GM19025 (cell line): ENCODE measurements at regions not wholly inside any gene's neighbourhood (a gene's known extent, or its start where the extent isn't known, plus 50 kb on each side); places are given as distances from the start of the nearest gene placed in this dataset.
"Not testable (repeated sequence)": the region's sequence is repeated elsewhere in the genome, so short reads cannot be mapped to it uniquely, and the experiment has no call there.

Experiments
- ATAC-seq: cut with Tn5 transposase; IDR thresholded peaks from one replicate; pipeline ENCODE4 v1.9.1; 2021; ENCODE audit warnings: mild to moderate bottlenecking, low read depth, moderate library complexity; ENCODE audit not compliant: unreplicated experiment

GRCh38 chr10:14429043-14429700, 98.4 kb upstream of the FRMD4A start:
- ATAC-seq: no peak

GRCh38 chr10:14425034-14425433, 94.3 kb upstream of the FRMD4A start:
- no peak for ATAC-seq

GRCh38 chr10:14423111-14423744, 92.5 kb upstream of the FRMD4A start:
- no peak for ATAC-seq

GRCh38 chr10:14422431-14422830, 91.7 kb upstream of the FRMD4A start:
- no peak for ATAC-seq

GRCh38 chr10:14421941-14422340, 91.2 kb upstream of the FRMD4A start:
- no peak for ATAC-seq

GRCh38 chr10:14417336-14417735, 86.6 kb upstream of the FRMD4A start:
- not testable (repeated sequence) for ATAC-seq

GRCh38 chr10:14416308-14416700, 85.6 kb upstream of the FRMD4A start:
- ATAC-seq: no peak

GRCh38 chr10:14415676-14416307, 85.1 kb upstream of the FRMD4A start:
- ATAC-seq: no peak

GRCh38 chr10:14414901-14415300, 84.2 kb upstream of the FRMD4A start:
- ATAC-seq: no peak

- no peak for ATAC-seq
Observed at GRCh38 chr10:14413523-14413922, 82.8 kb upstream of the FRMD4A start.

GRCh38 chr10:14412624-14413023, 81.9 kb upstream of the FRMD4A start:
- ATAC-seq: no peak

GRCh38 chr10:14409856-14410458, 79.2 kb upstream of the FRMD4A start:
- ATAC-seq: no peak

GRCh38 chr10:14409247-14409646, 78.5 kb upstream of the FRMD4A start:
- no peak for ATAC-seq

GRCh38 chr10:14408139-14408538, 77.4 kb upstream of the FRMD4A start:
- no peak for ATAC-seq

- ATAC-seq: no peak
Observed at GRCh38 chr10:14407567-14407966, 76.8 kb upstream of the FRMD4A start.

- ATAC-seq: no peak
Observed at GRCh38 chr10:14405076-14406065, 74.6 kb upstream of the FRMD4A start.

- ATAC-seq: no peak
Observed at GRCh38 chr10:14403881-14404623, 73.3 kb upstream of the FRMD4A start.

- no peak for ATAC-seq
Observed at GRCh38 chr10:14403359-14403758, 72.6 kb upstream of the FRMD4A start.

- no peak for ATAC-seq
Observed at GRCh38 chr10:14399641-14400040, 68.9 kb upstream of the FRMD4A start.

GRCh38 chr10:14397066-14397465, 66.3 kb upstream of the FRMD4A start:
- ATAC-seq: no peak
